KMS-11 (cell line): ENCODE measurements at regions not wholly inside any gene's neighbourhood (a gene's known extent, or its start where the extent isn't known, plus 50 kb on each side); places are given as distances from the start of the nearest gene placed in this dataset.

Experiments
- H2AFZ ChIP-seq: fragments of 200-600 bp; sonication (generic); 2 replicates; pipeline ENCODE4 v1.6.1; 2016; ENCODE audit warnings: antibody characterized with exemption, mixed run types, low read depth
- H3K27ac ChIP-seq: fragments of 200-600 bp; sonication (generic); 2 replicates; pipeline ENCODE4 v1.6.1; 2016; ENCODE audit warnings: mild to moderate bottlenecking, mixed run types
- H3K27me3 ChIP-seq: fragments of 200-600 bp; sonication (generic); 2 replicates; pipeline ENCODE4 v1.6.1; 2017; ENCODE audit warnings: mild to moderate bottlenecking, low read depth, mixed run types, moderate library complexity; ENCODE audit not compliant: insufficient read depth
- H3K36me3 ChIP-seq: fragments of 200-600 bp; sonication (generic); 2 replicates; pipeline ENCODE4 v1.6.1; 2017; ENCODE audit warnings: mild to moderate bottlenecking, mixed run types; ENCODE audit not compliant: insufficient read depth
- H3K4me1 ChIP-seq: fragments of 200-600 bp; sonication (generic); 2 replicates; pipeline ENCODE4 v1.6.1; 2016; ENCODE audit warnings: mild to moderate bottlenecking, low read depth, mixed run types; ENCODE audit not compliant: poor library complexity, severe bottlenecking
- H3K4me2 ChIP-seq: fragments of 200-600 bp; sonication (generic); 2 replicates; pipeline ENCODE4 v1.7.0; 2016; ENCODE audit warnings: mild to moderate bottlenecking, mixed run types
- H3K4me3 ChIP-seq: fragments of 200-600 bp; sonication (generic); IDR thresholded peaks from 2 replicates; pipeline ENCODE4 v1.6.1; 2017; ENCODE audit warnings: low read depth, low read length, mixed read lengths; ENCODE audit not compliant: insufficient read depth
- H3K79me2 ChIP-seq: fragments of 200-600 bp; sonication (generic); 2 replicates; pipeline ENCODE4 v1.6.1; 2016; ENCODE audit warnings: low read depth, mixed run types; ENCODE audit not compliant: insufficient read depth
- H3K9ac ChIP-seq: fragments of 200-600 bp; sonication (generic); 2 replicates; pipeline ENCODE4 v1.6.1; 2016; ENCODE audit warnings: mild to moderate bottlenecking, mixed run types
- H4K20me1 ChIP-seq: fragments of 200-600 bp; sonication (generic); 2 replicates; pipeline ENCODE4 v1.6.1; 2016; ENCODE audit warnings: mild to moderate bottlenecking, mixed run types; ENCODE audit not compliant: insufficient read depth
- CTCF ChIP-seq: fragments of 200-600 bp; sonication (generic); conservative IDR thresholded peaks from 2 replicates; pipeline ENCODE4 v1.6.1; 2017; ENCODE audit warnings: low read depth, mild to moderate bottlenecking, antibody characterized with exemption, low read length, moderate library complexity, mixed read lengths

DNA sequence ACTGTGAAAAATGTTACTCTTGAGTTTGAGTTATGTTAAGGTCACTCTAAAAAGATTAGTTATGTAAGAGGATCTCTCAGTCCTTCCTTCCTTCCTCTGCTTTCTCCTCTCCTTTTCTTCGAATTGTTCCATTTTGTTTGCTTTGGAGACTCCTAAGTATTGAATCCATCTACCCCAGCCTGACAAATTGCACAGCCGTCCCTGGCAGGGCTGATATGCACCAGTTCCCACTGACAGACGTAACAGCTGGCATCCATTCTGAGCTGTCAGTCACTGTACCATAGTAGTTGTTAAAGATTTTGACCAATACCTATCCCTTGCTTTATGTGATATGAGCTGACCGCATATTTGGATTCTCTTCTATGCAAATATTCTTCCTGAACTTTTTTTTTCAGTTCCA, 210.7 kb upstream of the IGFBP7 start:
- H3K79me2 ChIP-seq, result no peaks in the 10 kb centered on the region
- no peaks in the 10 kb centered on the region for H3K4me1 ChIP-seq
- H3K4me2 ChIP-seq, result no peak overlapping the region
- H3K9ac ChIP-seq, result no peak overlapping the region
- TF ChIP-seq CTCF, result no peak
- H3K36me3 ChIP-seq, result no peaks in the 10 kb centered on the region
- no peaks in the 10 kb centered on the region for H4K20me1 ChIP-seq
- H3K27ac ChIP-seq, result no peak overlapping the region
- H3K4me3 ChIP-seq, result no peak overlapping the region
- no peak overlapping the region for H2AFZ ChIP-seq
- no peaks in the 10 kb centered on the region for H3K27me3 ChIP-seq

DNA sequence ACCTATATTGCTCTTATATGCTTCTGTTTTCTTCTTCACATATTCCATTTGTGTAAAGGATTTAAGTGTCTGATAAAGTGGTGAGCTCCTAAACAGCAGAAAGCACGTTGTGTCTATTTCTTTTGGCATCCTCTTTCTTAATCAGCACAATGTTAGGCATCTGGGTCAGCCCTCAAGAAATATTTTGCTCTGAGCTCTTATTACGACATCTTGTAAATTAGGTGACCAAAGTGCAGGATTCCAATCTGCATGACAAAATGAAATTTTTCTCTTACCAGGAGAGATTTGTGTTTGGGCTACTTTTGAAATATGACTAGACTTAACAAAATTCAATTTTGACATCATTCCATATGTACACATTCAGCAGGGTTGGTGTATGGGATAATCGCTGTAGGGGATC, 210.0 kb upstream of the IGFBP7 start:
- H3K27me3 ChIP-seq, result no peaks in the 10 kb centered on the region
- no peak for TF ChIP-seq CTCF
- no peak overlapping the region for H3K9ac ChIP-seq
- H3K27ac ChIP-seq, result no peak overlapping the region
- H4K20me1 ChIP-seq, result no peaks in the 10 kb centered on the region
- no peaks in the 10 kb centered on the region for H3K4me1 ChIP-seq
- no peaks in the 10 kb centered on the region for H3K79me2 ChIP-seq
- no peak overlapping the region for H2AFZ ChIP-seq
- H3K4me2 ChIP-seq, result no peak overlapping the region
- no peaks in the 10 kb centered on the region for H3K36me3 ChIP-seq
- no peak overlapping the region for H3K4me3 ChIP-seq

- Histone ChIP-seq H2AFZ (no peak overlapping the region), H3K27ac (no peak overlapping the region), H3K79me2 (no peaks in the 10 kb centered on the region), H3K27me3 (no peaks in the 10 kb centered on the region), H4K20me1 (no peaks in the 10 kb centered on the region), H3K4me1 (no peaks in the 10 kb centered on the region), H3K9ac (no peak overlapping the region), H3K36me3 (no peaks in the 10 kb centered on the region), H3K4me2 (no peak overlapping the region), H3K4me3 (no peak overlapping the region)
- TF ChIP-seq CTCF, result no peak
These were observed 208.5 kb upstream of the IGFBP7 start for GRCh38 chr4:57318703-57319102.

GRCh38 chr4:57314636-57315035, 204.5 kb upstream of the IGFBP7 start:
- no peak overlapping the region for H2AFZ ChIP-seq
- no peaks in the 10 kb centered on the region for H4K20me1 ChIP-seq
- H3K36me3 ChIP-seq, result no peaks in the 10 kb centered on the region
- no peak overlapping the region for H3K9ac ChIP-seq
- no peak for TF ChIP-seq CTCF
- H3K4me1 ChIP-seq, result no peaks in the 10 kb centered on the region
- no peak overlapping the region for H3K4me2 ChIP-seq
- H3K79me2 ChIP-seq, result no peaks in the 10 kb centered on the region
- no peak overlapping the region for H3K27ac ChIP-seq
- H3K4me3 ChIP-seq, result no peak overlapping the region
- H3K27me3 ChIP-seq, result no peaks in the 10 kb centered on the region

DNA sequence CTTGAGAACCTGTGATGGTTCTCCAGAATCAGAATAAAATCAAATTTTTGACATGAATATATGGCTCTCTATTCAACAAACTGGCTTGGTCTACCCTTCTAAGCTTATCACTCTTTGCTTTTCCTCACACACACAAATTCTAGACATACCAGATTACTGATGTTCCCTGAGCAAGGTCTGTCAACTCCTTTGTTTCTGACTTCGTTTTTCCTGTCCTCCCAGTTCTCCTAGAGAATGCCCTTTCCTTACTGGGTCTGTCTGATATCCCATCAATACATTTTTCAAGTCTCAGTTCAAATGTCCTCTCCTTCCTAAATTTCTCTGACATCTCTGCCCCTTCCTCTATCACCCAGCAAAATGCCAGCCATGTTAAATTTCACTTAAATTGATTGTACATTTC, 202.1 kb upstream of the IGFBP7 start:
- no peaks in the 10 kb centered on the region for H3K27me3 ChIP-seq
- TF ChIP-seq CTCF, result no peak
- no peaks in the 10 kb centered on the region for H3K36me3 ChIP-seq
- H3K4me1 ChIP-seq, result no peaks in the 10 kb centered on the region
- no peaks in the 10 kb centered on the region for H4K20me1 ChIP-seq
- no peak overlapping the region for H3K9ac ChIP-seq
- no peak overlapping the region for H2AFZ ChIP-seq
- H3K27ac ChIP-seq, result no peak overlapping the region
- no peak overlapping the region for H3K4me3 ChIP-seq
- H3K4me2 ChIP-seq, result no peak overlapping the region
- H3K79me2 ChIP-seq, result no peaks in the 10 kb centered on the region
